MM.1S (cell line): ENCODE measurements at regions not wholly inside any gene's neighbourhood (a gene's known extent, or its start where the extent isn't known, plus 50 kb on each side); places are given as distances from the start of the nearest gene placed in this dataset.

Experiments used
- DNase-seq: peaks from one replicate; pipeline ENCODE4 v3.0.0-alpha.2; 2015
- H2AFZ ChIP-seq: fragments of 300-600 bp; sonication (generic); 2 replicates; pipeline ENCODE4 v1.6.0; 2016; ENCODE audit warnings: antibody characterized with exemption, low read length
- H3F3A ChIP-seq: fragments of 300-600 bp; sonication (generic); 2 replicates; pipeline ENCODE4 v1.6.1; 2016; ENCODE audit warnings: mild to moderate bottlenecking, antibody characterized with exemption, low read length, moderate library complexity, mixed read lengths; ENCODE audit not compliant: insufficient read depth
- H3K27ac ChIP-seq: fragments of 300-600 bp; sonication (generic); 2 replicates; pipeline ENCODE4 v1.5.1; 2016; ENCODE audit warnings: mild to moderate bottlenecking, low read length
- H3K27me3 ChIP-seq: fragments of 300-600 bp; sonication (generic); replicated peaks from 2 replicates; pipeline ENCODE4 v1.6.0; 2016; ENCODE audit warnings: low read length; ENCODE audit not compliant: insufficient read depth
- H3K36me3 ChIP-seq: fragments of 300-600 bp; sonication (generic); replicated peaks from 2 replicates; pipeline ENCODE4 v1.6.1; 2016; ENCODE audit warnings: mild to moderate bottlenecking, low read length, mixed read lengths; ENCODE audit not compliant: insufficient read depth
- H3K4me1 ChIP-seq: fragments of 300-600 bp; sonication (generic); 2 replicates; pipeline ENCODE4 v1.6.1; 2016; ENCODE audit warnings: low read length, mixed read lengths
- H3K4me2 ChIP-seq: fragments of 300-600 bp; sonication (generic); 2 replicates; pipeline ENCODE4 v1.6.0; 2016; ENCODE audit warnings: low read depth, low read length
- H3K4me3 ChIP-seq: fragments of 300-600 bp; sonication (generic); 2 replicates; pipeline ENCODE4 v1.5.1; 2016; ENCODE audit warnings: low read length, mixed read lengths
- H3K79me2 ChIP-seq: fragments of 300-600 bp; sonication (generic); 2 replicates; pipeline ENCODE4 v1.6.1; 2016; ENCODE audit warnings: mixed run types, low read length, mixed read lengths
- H3K9ac ChIP-seq: fragments of 300-600 bp; sonication (generic); 2 replicates; pipeline ENCODE4 v1.6.1; 2016; ENCODE audit warnings: low read length, mixed read lengths
- H3K9me2 ChIP-seq: fragments of 300-600 bp; sonication (generic); replicated peaks from 2 replicates; pipeline ENCODE4 v1.6.1; 2016; ENCODE audit warnings: mild to moderate bottlenecking, low read length, mixed read lengths; ENCODE audit not compliant: insufficient read depth
- H3K9me3 ChIP-seq: fragments of 300-600 bp; sonication (generic); replicated peaks from 2 replicates; pipeline ENCODE4 v1.6.1; 2016; ENCODE audit warnings: mild to moderate bottlenecking, low read length, mixed read lengths; ENCODE audit not compliant: insufficient read depth
- H4K20me1 ChIP-seq: fragments of 300-600 bp; sonication (generic); 2 replicates; pipeline ENCODE4 v1.6.1; 2016; ENCODE audit warnings: mild to moderate bottlenecking, low read length, moderate library complexity, mixed read lengths; ENCODE audit not compliant: insufficient read depth
- CTCF ChIP-seq: fragments of 300-600 bp; sonication (generic); IDR thresholded peaks from 2 replicates; pipeline ENCODE4 v1.5.1; 2016; ENCODE audit warnings: antibody characterized with exemption, low read length, mixed read lengths
- EZH2 ChIP-seq: fragments of 300-600 bp; sonication (generic); optimal IDR thresholded peaks from 2 replicates; pipeline ENCODE3; 2017; ENCODE audit warnings: low read depth, mild to moderate bottlenecking, antibody characterized with exemption, low read length, mixed read lengths
- EZH2phosphoT487 ChIP-seq: fragments of 300-600 bp; sonication (generic); IDR thresholded peaks from 2 replicates; pipeline ENCODE4 v1.6.1; 2018; ENCODE audit warnings: antibody characterized with exemption, low read length

- no peak overlapping the region for H3K4me3 ChIP-seq
- TF ChIP-seq CTCF (no peak), EZH2phosphoT487 (no peak), EZH2 (no peak)
- H3K36me3 ChIP-seq, result no peaks in the 10 kb centered on the region
- DNase-seq, result no peak
- H3K9ac ChIP-seq, result no peak overlapping the region
- no peaks in the 10 kb centered on the region for H3K9me2 ChIP-seq
- no peaks in the 10 kb centered on the region for H4K20me1 ChIP-seq
- no peaks in the 10 kb centered on the region for H3K79me2 ChIP-seq
- no peaks in the 10 kb centered on the region for H3K27me3 ChIP-seq
- H2AFZ ChIP-seq, result no peak overlapping the region
- no peaks in the 10 kb centered on the region for H3F3A ChIP-seq
- no peaks in the 10 kb centered on the region for H3K4me1 ChIP-seq
- H3K4me2 ChIP-seq, result no peak overlapping the region
- H3K27ac ChIP-seq, result no peak overlapping the region
- no peaks in the 10 kb centered on the region for H3K9me3 ChIP-seq
Observed at GRCh38 chr13:105740739-105741138, 794.7 kb downstream of the EFNB2 start.

GRCh38 chr13:105737688-105738087 lies 797.8 kb downstream of the EFNB2 start:
- Histone ChIP-seq H3K79me2 (no peaks in the 10 kb centered on the region), H3K36me3 (no peaks in the 10 kb centered on the region), H3K4me3 (no peak overlapping the region), H4K20me1 (no peaks in the 10 kb centered on the region), H3K4me1 (no peaks in the 10 kb centered on the region), H3K27me3 (no peaks in the 10 kb centered on the region), H3K4me2 (no peak overlapping the region), H3K9me3 (no peaks in the 10 kb centered on the region), H3K9me2 (no peaks in the 10 kb centered on the region), H2AFZ (no peak overlapping the region), H3K9ac (no peak overlapping the region), H3F3A (no peaks in the 10 kb centered on the region), H3K27ac (no peak overlapping the region)
- DNase-seq, result no peak
- no peak for TF ChIP-seq CTCF
- no peak for TF ChIP-seq EZH2
- TF ChIP-seq EZH2phosphoT487, result no peak

GRCh38 chr13:105735281-105735680 lies 800.2 kb downstream of the EFNB2 start:
- no peaks in the 10 kb centered on the region for H4K20me1 ChIP-seq

More at GRCh38 chr13:105735281-105735680, 800.2 kb downstream of the EFNB2 start:
- no peaks in the 10 kb centered on the region for H3K27me3 ChIP-seq
- DNase-seq, result peak; percentile 21
- no peak overlapping the region for H3K27ac ChIP-seq
- H3K9ac ChIP-seq, result no peak overlapping the region
- H3K4me2 ChIP-seq, result no peak overlapping the region
- H2AFZ ChIP-seq, result no peak overlapping the region
- no peaks in the 10 kb centered on the region for H3K4me1 ChIP-seq
- no peak overlapping the region for H3K4me3 ChIP-seq
- no peaks in the 10 kb centered on the region for H3F3A ChIP-seq
- H3K9me3 ChIP-seq, result no peaks in the 10 kb centered on the region
- H3K36me3 ChIP-seq, result no peaks in the 10 kb centered on the region
- H3K9me2 ChIP-seq, result no peaks in the 10 kb centered on the region
- no peaks in the 10 kb centered on the region for H3K79me2 ChIP-seq
- TF ChIP-seq EZH2 (no peak), CTCF (no peak), EZH2phosphoT487 (no peak)
